Neutrophil (primary cell): ENCODE measurements at regions not wholly inside any gene's neighbourhood (a gene's known extent, or its start where the extent isn't known, plus 50 kb on each side); places are given as distances from the start of the nearest gene placed in this dataset.

Experiments
- H3K27ac ChIP-seq: fragments of 200-600 bp; sonication (generic); 2 replicates; pipeline ENCODE4 v1.5.1; 2016; ENCODE audit warnings: mild to moderate bottlenecking, moderate library complexity
- H3K27me3 ChIP-seq: fragments of 200-600 bp; sonication (generic); 2 replicates; pipeline ENCODE4 v1.6.0; 2016; ENCODE audit warnings: mild to moderate bottlenecking
- H3K36me3 ChIP-seq: fragments of 200-600 bp; sonication (generic); 2 replicates; pipeline ENCODE4 v1.5.1; 2017
- H3K4me1 ChIP-seq, 2 experiments: fragments of 200-600 bp in 1 of 2; sonication (generic) in 1 of 2; 1 replicate in 1 of 2; 2 replicates in 1 of 2; pipeline versions ENCODE4 v1.5.1 to v1.6.1; 2013 to 2016; ENCODE audit warnings: low read depth in 1 of 2, low read length in 1 of 2, mild to moderate bottlenecking in 1 of 2, moderate library complexity in 1 of 2; ENCODE audit not compliant: control insufficient read depth in 1 of 2, insufficient read depth in 1 of 2
- H3K4me3 ChIP-seq, 2 experiments: fragments of 200-600 bp in 1 of 2; sonication (generic) in 1 of 2; 1 replicate in 1 of 2; 2 replicates in 1 of 2; pipeline ENCODE4 v1.5.1; 2013 to 2016; ENCODE audit warnings: low read depth in 1 of 2, low read length in 1 of 2, mild to moderate bottlenecking in 1 of 2, moderate library complexity in 1 of 2
- H3K9me3 ChIP-seq: fragments of 200-600 bp; sonication (generic); 2 replicates; pipeline ENCODE4 v1.5.1; 2016
- CTCF ChIP-seq: fragments of 200-600 bp; sonication (generic); IDR thresholded peaks from 2 replicates; pipeline ENCODE4 v1.5.1; 2016; ENCODE audit warnings: antibody characterized with exemption

GRCh38 chr6:137958811-137959565, 91.9 kb downstream of the TNFAIP3 start:
- Histone ChIP-seq H3K27ac (peak overlapping the region; percentile 95), H3K36me3 (no peaks in the 10 kb centered on the region)
- no peak for TF ChIP-seq CTCF

GRCh38 chr6:137962725-137963124, 95.7 kb downstream of the TNFAIP3 start:
- no peak for TF ChIP-seq CTCF
- Histone ChIP-seq H3K4me1 (peaks cover 51 to 57% of the 10 kb centered on the region in 2 experiments), H3K27me3 (no peaks in the 10 kb centered on the region), H3K36me3 (no peaks in the 10 kb centered on the region), H3K9me3 (no peaks in the 10 kb centered on the region), H3K4me3 (no peak overlapping the region), H3K27ac (peak overlapping the region; percentile 26)

More at GRCh38 chr6:137958811-137959565, 91.9 kb downstream of the TNFAIP3 start:
- H3K4me1 ChIP-seq: peaks cover 43 to 45% of the 10 kb centered on the region in 2 experiments
- H3K9me3 ChIP-seq: no peaks in the 10 kb centered on the region
- H3K27me3 ChIP-seq: no peaks in the 10 kb centered on the region
- peak overlapping the region; percentile 39 to 46 for H3K4me3 ChIP-seq

DNA sequence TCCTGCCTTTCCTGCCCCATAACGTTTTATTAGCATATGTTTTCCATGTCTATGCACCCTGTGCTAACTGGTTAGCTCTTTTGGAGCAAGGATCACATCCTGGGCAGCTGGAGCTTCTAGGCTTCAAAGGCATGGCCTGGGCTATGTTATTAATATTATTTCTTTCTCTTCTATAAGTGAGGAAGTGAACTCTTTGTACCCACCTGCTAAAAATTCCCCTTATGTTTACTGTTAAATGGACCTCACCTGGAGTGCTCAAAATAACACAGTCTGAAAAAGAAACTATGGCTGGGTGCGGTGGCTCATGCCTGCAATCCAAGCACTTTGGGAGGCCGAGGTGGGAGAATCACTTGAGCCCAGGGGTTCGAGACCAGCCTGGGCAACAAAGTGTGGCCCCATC, 97.8 kb downstream of the TNFAIP3 start:
- H3K9me3 ChIP-seq: no peaks in the 10 kb centered on the region
- H3K4me1 ChIP-seq: peaks cover 51 to 57% of the 10 kb centered on the region in 2 experiments
- H3K36me3 ChIP-seq: no peaks in the 10 kb centered on the region
- TF ChIP-seq CTCF: no peak
- H3K27ac ChIP-seq: peak overlapping the region; percentile 30
- no peak overlapping the region for H3K4me3 ChIP-seq
- no peaks in the 10 kb centered on the region for H3K27me3 ChIP-seq

- Histone ChIP-seq H3K27ac (peak overlapping the region; percentile 98), H3K4me1 (peaks cover 53 to 55% of the 10 kb centered on the region in 2 experiments), H3K36me3 (no peaks in the 10 kb centered on the region), H3K4me3 (peak overlapping the region; percentile 43 to 56), H3K9me3 (no peaks in the 10 kb centered on the region), H3K27me3 (no peaks in the 10 kb centered on the region)
- no peak for TF ChIP-seq CTCF
Measured at GRCh38 chr6:137967689-137968454, 100.8 kb downstream of the TNFAIP3 start.

DNA sequence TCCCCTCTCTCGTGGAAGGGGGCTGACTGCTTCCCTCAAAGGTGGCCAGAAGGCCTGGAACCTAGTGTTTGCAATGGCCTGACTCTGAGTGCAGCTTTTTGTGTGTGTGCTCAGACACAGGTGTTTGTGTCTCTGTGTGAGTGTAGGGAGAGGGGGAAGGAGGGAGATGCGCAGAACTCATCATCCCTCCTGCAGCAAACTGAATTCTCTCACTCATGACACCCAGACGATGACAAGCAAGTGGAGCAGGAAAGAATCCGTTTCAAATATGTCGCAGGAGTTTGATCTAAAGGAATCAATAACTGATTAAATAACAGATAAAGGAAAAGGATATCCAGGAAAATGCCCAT, 101.4 kb downstream of the TNFAIP3 start:
- Histone ChIP-seq H3K9me3 (no peaks in the 10 kb centered on the region), H3K27ac (peak overlapping the region; percentile 98), H3K36me3 (no peaks in the 10 kb centered on the region), H3K27me3 (no peaks in the 10 kb centered on the region), H3K4me1 (peaks cover 59% of the 10 kb centered on the region in 2 experiments), H3K4me3 (peak overlapping the region; percentile 43 to 56)
- no peak for TF ChIP-seq CTCF
